ENCODE measurements at regions not wholly inside any gene's neighbourhood (a gene's known extent, or its start where the extent isn't known, plus 50 kb on each side); places are given as distances from the start of the nearest gene placed in this dataset.
"Not testable (repeated sequence)": the region's sequence is repeated elsewhere in the genome, so short reads cannot be mapped to it uniquely, and the experiment has no call there.

- no peak for DNase-seq
Measured at GRCh38 chr3:107939691-107940442, 151.0 kb downstream of the CD47 start.

DNA sequence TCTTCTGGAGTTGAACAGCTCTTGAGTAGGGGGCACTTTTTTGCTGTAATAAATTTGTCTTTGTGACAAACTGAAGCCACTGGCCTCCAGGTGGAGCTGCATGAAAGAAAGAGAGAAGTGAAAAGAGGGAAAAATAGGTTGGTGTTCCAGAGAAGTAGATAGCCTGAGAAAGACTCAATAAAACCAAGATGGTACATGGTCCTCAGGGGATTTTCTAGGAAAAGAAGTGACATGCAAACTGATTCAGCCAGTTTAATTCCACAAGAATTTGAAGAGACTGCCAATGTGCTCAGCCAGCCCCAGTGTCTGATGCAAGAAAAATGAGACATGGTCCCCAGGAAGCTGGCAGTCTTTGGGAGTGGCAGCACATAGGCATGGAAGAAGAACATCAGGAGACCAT lies 152.7 kb downstream of the CD47 start:
- peak in 1 of 2 experiments; percentile 6 for DNase-seq

DNA sequence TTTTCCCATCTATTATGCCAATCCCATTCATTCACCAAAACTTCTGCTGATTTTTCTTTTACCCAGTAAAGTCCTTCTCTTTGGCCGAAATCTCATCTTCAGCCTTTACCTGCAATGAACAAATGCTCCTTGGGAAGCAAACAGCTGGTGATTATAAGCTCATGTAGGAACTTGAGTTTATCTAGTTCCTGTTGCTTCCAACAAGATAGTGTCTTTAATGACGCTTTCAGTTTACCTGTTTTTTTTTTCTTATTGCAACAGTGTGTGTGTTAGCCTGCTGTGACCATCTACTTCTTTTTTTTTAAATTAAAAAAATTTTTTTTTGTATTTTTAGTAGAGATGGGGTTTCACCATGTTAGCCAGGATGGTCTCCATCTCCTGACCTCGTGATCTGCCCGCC lies 156.0 kb downstream of the CD47 start:
- DNase-seq, result no peak

- no peak for DNase-seq
Measured at GRCh38 chr3:107933450-107933849, 157.4 kb downstream of the CD47 start.

GRCh38 chr3:107931326-107931725 lies 159.5 kb downstream of the CD47 start:
- no peak for DNase-seq

- DNase-seq, result no peak
Measured at GRCh38 chr3:107929088-107929487, 161.7 kb downstream of the CD47 start.

DNA sequence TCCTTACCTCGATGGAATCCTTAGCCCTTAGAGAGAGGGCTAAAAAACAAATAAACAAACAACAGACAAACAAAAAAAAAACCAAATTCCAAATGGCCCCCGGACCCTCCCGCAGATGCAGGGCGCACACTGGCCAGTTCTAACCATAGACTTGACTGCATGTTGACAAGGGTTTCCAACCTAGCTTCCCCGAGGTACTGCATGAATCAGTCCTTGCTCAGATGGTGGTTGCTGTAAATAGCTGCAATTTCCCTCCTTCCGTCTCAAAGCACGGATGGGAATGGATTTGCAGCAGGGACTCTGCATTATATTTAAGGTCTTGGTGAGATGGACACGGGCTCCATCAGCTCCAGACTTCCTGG lies 162.8 kb downstream of the CD47 start:
- peak in 1 of 2 experiments; percentile 3 for DNase-seq

DNA sequence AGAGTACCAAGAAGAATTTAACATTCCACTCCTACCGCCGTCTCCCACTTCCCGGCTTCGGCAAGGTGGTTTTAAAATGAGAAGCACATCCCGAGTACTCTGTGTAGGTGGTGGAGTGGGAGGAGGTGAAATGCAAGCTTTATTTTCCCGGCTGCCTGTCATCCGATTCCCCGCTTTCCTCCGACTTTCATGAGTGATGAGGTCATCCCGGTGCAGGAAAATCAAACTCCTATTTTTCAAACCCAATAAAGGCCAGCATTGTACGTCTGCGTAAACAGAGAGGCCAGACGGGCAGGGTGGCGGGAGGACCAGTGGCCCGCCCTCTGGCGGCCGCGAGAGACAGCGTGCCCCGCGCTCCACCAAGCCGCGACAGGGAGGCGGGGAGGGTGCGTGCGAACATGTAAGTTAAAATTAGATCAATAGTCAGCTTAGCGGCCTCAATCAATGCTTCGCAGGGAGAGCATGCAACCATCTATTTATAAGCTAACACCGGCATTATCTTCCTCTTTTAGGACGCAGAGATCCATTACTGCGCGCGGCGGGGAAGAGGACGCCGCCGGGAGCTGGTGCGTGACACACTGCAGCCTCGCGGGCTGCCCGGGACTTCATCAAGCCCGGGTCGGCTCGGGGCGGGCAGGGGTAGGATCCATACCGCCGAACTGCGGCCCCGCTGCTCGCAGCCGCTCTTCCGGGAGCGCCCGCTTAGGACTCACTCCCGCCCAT lies 163.3 kb downstream of the CD47 start:
- peak; percentile 42 to 57 for DNase-seq

- no peak for DNase-seq
Measured at GRCh38 chr3:107925851-107926250, 165.0 kb downstream of the CD47 start.

DNA sequence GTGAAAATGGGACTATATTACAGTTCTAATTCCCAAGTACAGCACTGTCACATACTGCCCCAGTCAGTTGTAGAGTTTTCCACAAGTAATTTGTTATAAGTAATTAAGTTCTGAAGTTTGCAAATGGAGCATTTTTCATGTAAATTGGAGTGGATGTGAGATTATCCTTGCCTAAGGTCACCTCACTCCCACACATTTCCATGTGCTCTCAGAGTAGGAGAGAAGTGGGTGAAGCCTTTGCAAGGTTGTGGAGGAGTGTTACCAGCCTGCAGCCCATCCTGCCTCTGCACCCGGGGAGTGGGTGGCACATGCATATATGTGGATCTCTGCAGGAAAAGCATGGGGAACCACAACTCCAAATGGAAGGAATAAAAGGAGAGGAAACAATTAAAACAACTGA lies 169.8 kb downstream of the CD47 start:
- no peak for DNase-seq

DNA sequence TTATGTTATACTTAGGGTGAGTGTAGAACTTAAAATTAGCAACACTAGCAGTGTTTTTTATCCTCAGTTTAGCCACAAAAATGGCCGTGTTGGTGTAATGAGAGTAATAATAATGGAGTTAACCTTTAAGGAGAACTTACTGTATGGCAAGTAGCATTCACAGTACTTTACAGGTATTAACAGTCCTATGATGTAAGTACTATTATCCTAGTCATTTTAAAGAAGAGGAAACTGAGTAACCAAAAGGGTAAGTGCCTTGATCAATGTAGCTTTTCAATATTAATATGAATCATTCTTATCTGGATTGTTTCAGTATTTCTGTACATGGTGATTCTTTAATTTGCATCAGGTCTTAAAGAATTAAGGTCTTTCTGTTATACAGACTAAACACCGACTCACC lies 170.3 kb downstream of the CD47 start:
- DNase-seq, result no peak

DNA sequence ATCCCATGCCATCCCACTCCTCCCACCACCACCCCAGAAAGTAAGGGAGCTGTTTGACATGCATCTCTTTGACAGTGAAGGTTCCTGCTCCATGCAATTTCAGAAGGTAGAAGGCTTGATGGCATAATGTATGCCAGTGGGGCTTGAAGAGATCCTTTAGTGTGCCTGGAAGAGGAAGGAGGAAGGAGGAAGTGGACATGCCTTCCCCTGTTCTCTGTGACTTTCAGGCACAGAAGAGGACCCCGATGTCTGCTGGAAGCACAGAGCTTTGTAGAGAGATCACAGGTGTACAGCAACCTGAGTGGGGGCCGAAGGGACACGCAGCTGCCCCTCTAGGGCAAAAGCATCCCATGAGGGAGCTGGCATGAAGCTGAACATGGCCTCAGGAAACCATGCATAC lies 171.6 kb downstream of the CD47 start:
- no peak for DNase-seq

- DNase-seq, result no peak
Measured at GRCh38 chr3:107916171-107916570, 174.7 kb downstream of the CD47 start.

DNA sequence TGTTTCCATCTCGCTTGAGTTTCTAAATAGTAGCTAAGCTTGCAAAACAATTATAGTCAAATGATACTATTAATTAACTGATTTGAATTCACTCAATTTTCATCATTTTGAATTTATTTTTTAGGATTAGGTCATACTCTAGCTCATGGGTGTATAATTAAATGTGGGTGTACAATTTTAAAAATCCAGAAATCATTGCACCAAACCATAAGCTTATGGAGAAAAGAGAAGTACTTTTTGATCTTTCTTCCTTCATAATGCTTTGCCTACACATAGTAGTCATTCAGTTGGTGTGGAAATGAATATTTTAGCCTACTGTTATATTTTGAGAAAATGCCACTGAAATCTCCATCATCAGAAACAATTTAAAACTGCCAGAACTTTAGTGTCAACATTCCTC lies 175.1 kb downstream of the CD47 start:
- no peak for DNase-seq

- DNase-seq, result no peak
Measured at GRCh38 chr3:107913701-107914100, 177.1 kb downstream of the CD47 start.

GRCh38 chr3:107911337-107912000 lies 179.4 kb downstream of the CD47 start:
- DNase-seq, result no peak

DNA sequence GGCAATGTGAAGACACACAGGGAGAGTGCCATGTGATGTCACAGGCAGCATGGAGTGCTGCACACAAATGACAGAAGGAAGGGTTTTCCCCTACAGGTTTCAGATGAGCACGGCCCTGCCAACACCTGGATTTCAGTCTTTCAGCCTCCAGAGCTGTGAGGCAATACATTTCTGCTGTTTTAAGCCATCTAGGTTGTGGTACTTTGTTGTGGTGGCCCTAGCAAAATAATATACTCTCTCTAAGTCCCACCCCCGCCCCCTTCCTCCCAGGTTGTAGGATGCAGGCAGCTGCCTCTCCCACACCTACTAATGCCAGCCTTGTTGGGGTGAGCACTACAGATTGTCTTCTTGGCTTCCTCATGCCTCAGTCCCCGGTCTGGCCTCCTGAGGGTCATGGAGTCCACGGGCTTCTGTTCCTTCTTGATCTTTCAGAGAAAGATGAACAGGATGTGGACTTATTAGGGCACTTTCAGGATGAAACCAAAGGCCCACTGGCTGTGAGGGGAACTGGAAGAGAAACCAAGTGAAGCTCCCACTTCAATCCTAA lies 180.0 kb downstream of the CD47 start:
- no peak for DNase-seq

- DNase-seq, result not testable (repeated sequence)
Measured at GRCh38 chr3:107909583-107909982, 181.2 kb downstream of the CD47 start.

DNA sequence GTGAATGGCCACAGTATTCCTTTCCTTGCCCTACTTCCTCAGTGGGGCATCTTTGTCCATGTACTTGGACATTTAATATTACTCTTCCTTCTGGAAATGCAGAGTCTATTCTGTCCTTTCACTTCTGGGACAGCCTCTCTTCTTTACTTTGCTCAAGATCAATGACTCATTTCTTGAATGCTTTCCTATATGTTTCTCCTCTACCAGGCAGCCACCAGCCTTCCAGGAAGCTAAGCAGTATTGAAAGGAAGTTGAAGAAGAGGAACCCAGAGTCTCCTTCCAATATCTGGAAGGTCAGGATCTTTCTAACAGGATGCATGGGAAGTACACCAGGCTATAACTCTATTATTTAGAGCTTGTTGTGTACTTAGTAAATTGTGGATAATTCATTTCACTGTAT lies 182.8 kb downstream of the CD47 start:
- DNase-seq, result no peak

- DNase-seq, result no peak
Measured at GRCh38 chr3:107904536-107905066, 186.2 kb downstream of the CD47 start.

DNA sequence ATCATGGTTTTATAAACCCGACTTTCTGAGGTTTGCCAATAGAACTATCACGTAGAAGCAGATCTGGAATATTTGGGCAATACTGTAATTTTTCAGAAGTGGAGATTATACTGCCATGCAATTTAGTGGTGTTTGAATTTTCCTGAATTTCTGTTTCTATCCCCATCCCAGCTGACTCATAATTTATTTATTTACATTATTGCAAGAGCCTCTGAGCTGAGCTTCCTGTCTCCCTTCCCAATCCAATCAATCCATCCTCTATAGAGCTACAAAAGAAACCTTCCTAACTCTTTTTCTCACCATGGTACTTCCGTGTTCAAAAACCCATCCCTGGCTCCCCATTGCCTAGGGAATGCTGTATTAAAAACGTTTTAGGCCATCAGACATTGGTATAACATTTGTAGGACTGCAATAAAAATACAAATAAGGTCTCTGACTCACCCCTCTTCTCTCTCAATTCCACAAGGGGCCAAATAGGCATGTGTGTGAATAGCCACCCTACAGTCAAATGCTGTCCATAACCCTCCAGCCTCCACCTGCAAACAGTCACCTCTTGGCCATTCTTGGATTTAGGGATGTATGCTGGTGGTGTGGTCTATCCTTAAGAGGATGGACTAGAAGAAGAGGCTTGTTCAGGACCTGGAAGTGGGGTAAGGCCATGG lies 190.7 kb downstream of the CD47 start:
- DNase-seq, result no peak

DNA sequence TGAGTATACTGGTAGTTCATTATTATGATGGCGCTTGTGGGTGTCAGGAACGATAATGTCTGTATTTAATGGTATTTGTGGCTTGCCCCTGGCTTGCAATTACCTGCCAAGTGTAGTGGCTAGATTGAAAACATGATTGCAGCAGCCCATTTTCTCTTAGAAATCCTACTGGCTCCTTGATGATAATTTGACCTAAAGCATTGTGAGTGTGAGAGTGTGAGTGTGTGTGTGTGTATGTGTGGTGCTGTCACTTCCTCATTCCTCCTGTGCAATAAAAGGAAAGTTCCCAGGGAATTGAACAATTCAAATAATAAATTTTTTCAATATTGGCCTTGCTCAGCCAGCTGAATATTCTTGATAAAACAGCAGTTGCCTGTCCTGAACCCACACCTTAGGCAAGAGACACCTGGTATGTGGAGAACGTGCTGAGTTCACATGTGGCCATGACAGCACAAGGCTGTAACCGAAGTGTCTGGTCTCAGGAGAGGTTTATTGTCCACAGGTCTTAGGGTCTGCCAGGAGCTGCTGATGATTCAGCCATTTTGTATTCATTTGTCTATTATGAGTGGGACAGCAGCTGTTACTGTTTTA lies 193.3 kb downstream of the CD47 start:
- no peak for DNase-seq

- no peak for DNase-seq
Measured at GRCh38 chr3:107894998-107895397, 195.8 kb downstream of the CD47 start.

All from SHP77 (cell line).